Epithelial cell of esophagus (primary cell): ENCODE measurements at regions not wholly inside any gene's neighbourhood (a gene's known extent, or its start where the extent isn't known, plus 50 kb on each side); places are given as distances from the start of the nearest gene placed in this dataset.

Experiments used
- DNase-seq: peaks from one replicate; pipeline ENCODE4 v3.0.0; 2010; ENCODE audit warnings: low read depth
- H3K4me3 ChIP-seq: 2 replicates; pipeline ENCODE4 v1.5.1; 2011; ENCODE audit warnings: mild to moderate bottlenecking, low read length, control low read depth
- CTCF ChIP-seq: IDR thresholded peaks from 2 replicates; pipeline ENCODE4 v1.5.1; 2011; ENCODE audit warnings: low read depth, mild to moderate bottlenecking, low read length, control low read depth, inconsistent platforms; ENCODE audit not compliant: insufficient read depth; ENCODE audit errors: missing control alignments

GRCh38 chr5:110945874-110946436 is 125.6 kb upstream of the TSLP start:
- TF ChIP-seq CTCF = no peak
- DNase-seq = no peak
- H3K4me3 ChIP-seq = no peak overlapping the region

- DNase-seq = peak; percentile 87
- no peak overlapping the region for H3K4me3 ChIP-seq
- no peak for TF ChIP-seq CTCF
These were observed 120.1 kb upstream of the TSLP start for GRCh38 chr5:110951373-110951791.

GRCh38 chr5:110956280-110956912 is 115.1 kb upstream of the TSLP start:
- no peak for TF ChIP-seq CTCF
- DNase-seq = no peak
- H3K4me3 ChIP-seq = no peak overlapping the region

GRCh38 chr5:110956913-110957813 is 114.3 kb upstream of the TSLP start:
- no peak for TF ChIP-seq CTCF
- peak; percentile 6 for DNase-seq
- no peak overlapping the region for H3K4me3 ChIP-seq

- no peak for TF ChIP-seq CTCF
- no peak overlapping the region for H3K4me3 ChIP-seq
- DNase-seq = peak; percentile 94
These were observed 113.6 kb upstream of the TSLP start for GRCh38 chr5:110957934-110958333.

- TF ChIP-seq CTCF = no peak
- H3K4me3 ChIP-seq = no peak overlapping the region
- DNase-seq = no peak
These were observed 108.0 kb upstream of the TSLP start for GRCh38 chr5:110963495-110963894.
